IPS DF 4.7 (cell line): ENCODE measurements at regions not wholly inside any gene's neighbourhood (a gene's known extent, or its start where the extent isn't known, plus 50 kb on each side); places are given as distances from the start of the nearest gene placed in this dataset.

Experiments used
- DNase-seq: peaks from one replicate; pipeline ENCODE4 v3.0.0-alpha.2; 2013; ENCODE audit warnings: low spot score; ENCODE audit errors: extremely low read depth

DNA sequence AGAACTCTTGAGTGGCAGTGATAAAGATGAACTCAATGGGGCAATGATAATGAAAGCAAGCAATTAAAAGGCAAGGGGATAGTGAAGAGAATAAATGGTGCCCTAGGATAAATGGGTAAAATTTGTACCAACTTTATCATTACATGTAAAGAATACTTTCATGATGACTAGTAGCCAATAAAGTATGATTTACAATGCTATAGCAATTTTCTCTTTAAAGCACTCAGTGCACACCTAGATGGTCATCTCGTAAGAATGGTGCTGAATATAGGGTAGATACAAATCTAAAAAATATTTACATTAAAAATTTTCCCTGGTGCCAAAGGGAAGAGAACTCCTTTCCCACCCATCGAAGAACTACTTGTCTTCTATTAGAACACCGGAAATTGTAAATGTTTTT is 651.4 kb downstream of the STPG2 start:
- no peak for DNase-seq

GRCh38 chr4:97493815-97494518 is 649.3 kb downstream of the STPG2 start:
- no peak for DNase-seq

DNA sequence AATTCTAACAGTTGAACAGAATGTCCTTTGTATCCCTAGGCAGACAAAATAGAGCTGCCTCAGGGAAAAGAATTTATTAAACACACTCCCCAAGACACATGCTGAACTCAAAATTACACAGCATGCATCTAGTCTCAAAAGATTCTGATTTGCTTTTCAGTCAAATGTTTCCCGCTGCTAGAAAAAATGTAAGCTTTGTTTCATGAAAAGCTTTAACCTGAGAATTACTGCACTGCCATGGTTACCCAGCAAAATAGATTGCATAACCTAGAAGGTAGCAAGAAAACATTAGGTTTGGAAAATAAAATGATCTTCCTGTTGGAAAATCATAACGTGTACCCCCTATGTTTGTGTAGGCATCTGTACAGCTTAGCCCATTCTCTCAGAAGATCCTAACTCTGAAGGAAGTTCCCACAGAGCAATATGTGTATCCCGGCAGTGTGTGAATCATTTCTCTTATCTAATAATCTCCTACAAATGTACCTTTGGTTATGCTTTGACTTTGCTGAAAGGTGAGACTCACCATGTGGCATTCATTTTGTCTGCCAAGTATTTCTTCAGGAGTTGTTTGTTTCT is 646.9 kb downstream of the STPG2 start:
- DNase-seq: no peak

GRCh38 chr4:97498875-97499274 is 644.4 kb downstream of the STPG2 start:
- no peak for DNase-seq

- no peak for DNase-seq
Observed at GRCh38 chr4:97500423-97500822, 642.9 kb downstream of the STPG2 start.

DNA sequence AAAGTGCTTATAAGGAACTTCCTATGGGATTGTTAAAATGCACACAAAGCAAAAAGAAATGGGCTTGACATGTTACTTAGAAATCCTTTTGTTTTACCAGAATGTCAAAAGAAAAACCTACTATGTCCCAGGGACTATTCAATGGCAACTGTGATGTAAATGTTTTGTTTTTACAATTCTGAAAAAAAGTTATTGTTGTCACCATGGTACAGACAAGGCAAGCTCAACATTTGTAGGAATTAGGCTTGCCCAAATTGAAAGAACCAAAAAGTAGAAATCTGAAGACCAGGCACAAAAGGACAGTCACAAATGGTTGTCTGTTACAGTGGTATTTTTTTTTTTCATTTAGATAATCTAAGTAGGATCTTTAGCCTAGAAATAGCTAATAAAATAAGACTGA is 638.6 kb downstream of the STPG2 start:
- DNase-seq: no peak

GRCh38 chr4:97507587-97508245 is 635.6 kb downstream of the STPG2 start:
- DNase-seq: no peak
